Activated gamma-delta T cell treated with anti-CD3 and anti-CD28 coated beads, Interleukin-2, amount 50 U/mL, for 16 hours (primary cell): ENCODE measurements at regions not wholly inside any gene's neighbourhood (a gene's known extent, or its start where the extent isn't known, plus 50 kb on each side); places are given as distances from the start of the nearest gene placed in this dataset.

Source experiments
- DNase-seq: peaks from one replicate; pipeline ENCODE4 v3.0.0-alpha.2; 2020; ENCODE audit warnings: low read depth

DNA sequence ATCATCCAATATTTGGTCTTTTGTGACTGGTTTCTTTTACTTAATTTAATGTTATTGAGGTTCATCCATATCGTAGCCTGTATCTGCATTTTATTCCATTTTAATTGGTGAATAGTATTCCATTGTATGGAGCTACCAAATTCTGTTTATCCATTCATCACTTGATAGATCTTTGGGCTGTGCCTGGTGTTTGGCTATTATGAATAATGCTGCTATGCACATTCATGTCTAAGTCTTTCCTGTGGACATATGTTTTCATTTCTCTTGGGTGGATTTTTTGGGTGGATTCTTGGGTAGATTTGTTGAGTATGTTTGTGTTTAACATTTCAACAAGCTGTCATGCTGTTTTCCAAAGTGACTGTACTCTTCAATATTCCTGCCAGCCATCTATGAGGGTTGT, 52.5 kb upstream of the NEDD4L start:
- DNase-seq, result no peak

GRCh38 chr18:57989536-57989935, 54.5 kb upstream of the NEDD4L start:
- no peak for DNase-seq

DNA sequence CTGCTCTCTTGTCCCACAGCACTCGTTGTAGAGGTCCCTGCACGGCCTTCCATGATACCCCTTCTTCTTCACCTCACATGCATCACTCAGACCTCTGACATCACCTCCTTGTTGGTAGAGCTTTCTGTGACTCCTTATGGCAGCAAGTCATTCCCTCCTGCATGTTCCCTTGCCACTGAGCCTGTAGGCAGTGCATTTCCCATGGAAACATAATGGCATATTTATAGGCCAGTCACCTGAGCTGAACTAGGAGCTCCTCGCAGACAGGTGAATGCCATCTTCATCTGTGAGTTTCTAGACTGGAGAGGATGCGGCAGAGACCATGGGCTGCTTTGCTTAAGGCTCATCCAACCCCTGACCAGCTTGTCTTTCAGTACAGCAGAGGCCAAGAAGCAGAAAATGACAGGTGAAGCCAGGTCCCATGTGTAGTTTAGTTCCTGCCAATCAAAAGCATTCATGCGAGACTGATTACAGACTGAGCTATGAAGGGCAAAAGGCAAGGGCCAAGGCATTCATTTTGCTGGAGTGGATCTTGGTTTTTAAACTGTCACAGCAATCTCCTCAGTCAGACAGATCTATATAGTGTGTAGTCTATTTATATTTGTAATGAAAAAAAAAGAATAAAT, 59.4 kb upstream of the NEDD4L start:
- DNase-seq, result no peak

GRCh38 chr18:57983965-57984364, 60.1 kb upstream of the NEDD4L start:
- no peak for DNase-seq

DNA sequence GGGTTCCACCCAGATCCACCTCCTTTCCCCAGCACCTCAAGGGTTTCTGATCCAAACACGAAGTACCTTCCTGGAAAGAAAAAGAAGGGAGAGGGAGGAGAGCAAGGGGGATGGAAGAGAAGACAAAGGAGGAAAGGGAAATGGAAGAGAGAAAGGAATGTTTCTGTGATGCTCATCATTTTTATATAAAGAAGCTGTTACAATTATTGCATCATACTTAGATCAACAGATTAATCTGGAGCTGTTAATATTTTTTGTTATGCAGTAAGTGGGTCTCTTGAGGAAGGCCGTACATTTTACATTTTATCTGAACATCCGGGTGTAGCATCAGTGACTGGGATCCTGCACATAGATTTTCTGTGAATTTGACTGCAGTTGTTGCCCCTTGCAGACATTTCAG, 60.6 kb upstream of the NEDD4L start:
- DNase-seq, result no peak

DNA sequence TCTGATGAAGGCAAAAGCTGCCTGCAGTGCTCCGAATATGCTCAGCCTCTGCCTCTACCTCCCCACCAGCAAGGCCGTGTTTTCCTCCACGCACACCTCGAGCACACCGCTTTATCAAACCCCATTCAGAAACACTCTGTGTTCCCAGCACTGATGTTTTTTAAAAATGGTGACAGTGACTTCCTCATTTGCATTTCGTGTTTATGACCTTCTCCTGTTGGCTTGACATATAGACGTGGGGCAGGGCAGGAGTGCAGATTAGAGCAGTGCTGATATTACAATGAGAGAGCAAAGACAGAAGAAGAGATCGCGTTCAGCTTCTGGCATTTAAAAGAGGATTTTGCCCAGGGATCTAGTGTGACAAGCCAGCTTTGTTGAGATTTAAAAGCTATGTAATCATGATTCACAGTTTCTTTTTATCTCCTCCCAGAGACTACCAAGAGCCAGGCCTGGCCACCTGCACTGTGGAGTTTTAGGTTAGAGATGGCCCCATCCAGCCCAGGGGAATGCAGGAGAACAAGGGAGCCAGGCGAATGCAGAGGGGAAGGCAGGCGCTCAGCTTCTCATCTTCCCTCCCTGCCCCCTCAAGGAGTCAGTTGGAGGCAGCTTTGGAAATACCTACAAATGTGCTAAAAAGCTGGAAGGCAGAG, 61.5 kb upstream of the NEDD4L start:
- DNase-seq, result no peak

- no peak for DNase-seq
Measured at GRCh38 chr18:57981308-57982028, 62.6 kb upstream of the NEDD4L start.

DNA sequence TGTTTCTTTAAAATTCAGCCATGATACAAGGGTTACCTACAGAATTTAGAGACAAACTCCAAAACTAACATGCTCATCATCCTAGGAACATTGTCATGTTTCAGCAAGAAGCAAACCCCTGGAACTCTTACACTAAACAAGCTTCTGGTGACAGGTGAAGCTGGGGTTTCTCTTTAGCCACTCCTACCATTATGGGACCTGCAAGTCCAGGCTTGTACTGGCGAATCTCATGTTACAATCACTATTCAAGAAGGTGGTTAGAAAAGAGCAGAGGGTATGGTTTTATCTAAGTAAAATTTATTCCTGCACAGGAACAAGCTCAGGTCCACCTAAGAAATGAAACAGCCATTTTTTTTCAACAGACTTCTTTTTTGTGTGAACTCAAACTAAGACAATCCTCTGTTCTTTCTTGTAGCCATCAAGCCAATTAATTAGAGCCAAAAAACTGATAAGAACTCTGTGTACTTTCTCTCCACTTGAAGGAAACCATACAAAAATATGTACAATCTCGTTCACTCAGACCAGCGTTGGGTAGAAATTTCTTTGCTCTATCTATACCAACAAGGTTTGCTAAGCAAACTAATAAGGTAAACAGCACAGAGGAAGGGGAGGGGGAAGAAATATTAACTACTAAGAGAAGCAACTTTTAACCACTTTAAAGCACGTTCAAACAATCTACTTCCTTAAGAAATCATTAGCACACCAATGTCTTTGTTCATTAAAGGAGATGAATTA, 63.3 kb upstream of the NEDD4L start:
- DNase-seq, result no peak

DNA sequence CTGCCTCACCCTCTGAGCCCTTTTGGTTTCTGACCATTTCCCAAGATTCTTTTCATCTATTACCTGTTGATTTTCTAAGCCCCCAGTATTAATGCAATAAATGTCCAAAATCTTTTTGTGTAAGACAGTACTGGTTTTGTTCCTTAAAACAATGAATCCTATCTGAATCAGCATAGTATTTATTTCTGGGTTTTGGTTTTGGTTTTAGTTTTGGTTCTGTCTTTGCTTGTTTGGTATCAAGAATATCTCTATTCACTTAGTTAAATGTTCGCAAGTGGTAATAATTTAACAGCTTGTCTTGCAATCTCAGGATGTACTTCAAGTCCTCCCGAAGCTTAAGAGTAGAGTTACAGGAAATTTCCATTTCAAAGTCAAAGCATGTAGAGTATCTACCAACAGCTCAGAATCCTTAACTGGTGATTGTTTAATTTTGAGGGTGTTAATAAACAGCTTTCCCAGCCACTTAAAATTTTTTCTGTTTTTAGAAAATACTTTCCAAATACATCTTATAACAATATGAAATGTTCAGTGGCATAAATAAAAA, 67.7 kb upstream of the NEDD4L start:
- DNase-seq, result no peak

DNA sequence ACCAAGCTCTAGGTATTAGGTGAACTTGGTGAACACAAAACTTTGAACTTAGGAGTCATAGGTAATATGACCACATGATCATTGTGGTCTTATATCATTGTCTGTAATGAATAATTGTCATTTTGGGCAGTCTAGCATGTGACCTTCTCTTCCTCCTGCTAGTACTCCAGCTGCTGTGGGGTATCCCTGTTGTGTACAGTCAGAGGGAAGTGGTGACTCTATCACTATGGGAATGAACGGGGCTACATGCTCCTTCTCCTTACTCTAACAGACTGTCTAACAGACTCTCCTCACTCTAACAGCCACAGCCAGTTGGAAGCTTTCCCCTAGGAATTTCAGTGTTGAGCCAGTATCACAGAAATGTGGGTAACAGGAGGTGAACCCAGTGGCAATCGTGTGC, 68.2 kb upstream of the NEDD4L start:
- no peak for DNase-seq

- DNase-seq, result no peak
Measured at GRCh38 chr18:57974585-57975265, 69.3 kb upstream of the NEDD4L start.

GRCh38 chr18:57973889-57974288, 70.1 kb upstream of the NEDD4L start:
- no peak for DNase-seq

DNA sequence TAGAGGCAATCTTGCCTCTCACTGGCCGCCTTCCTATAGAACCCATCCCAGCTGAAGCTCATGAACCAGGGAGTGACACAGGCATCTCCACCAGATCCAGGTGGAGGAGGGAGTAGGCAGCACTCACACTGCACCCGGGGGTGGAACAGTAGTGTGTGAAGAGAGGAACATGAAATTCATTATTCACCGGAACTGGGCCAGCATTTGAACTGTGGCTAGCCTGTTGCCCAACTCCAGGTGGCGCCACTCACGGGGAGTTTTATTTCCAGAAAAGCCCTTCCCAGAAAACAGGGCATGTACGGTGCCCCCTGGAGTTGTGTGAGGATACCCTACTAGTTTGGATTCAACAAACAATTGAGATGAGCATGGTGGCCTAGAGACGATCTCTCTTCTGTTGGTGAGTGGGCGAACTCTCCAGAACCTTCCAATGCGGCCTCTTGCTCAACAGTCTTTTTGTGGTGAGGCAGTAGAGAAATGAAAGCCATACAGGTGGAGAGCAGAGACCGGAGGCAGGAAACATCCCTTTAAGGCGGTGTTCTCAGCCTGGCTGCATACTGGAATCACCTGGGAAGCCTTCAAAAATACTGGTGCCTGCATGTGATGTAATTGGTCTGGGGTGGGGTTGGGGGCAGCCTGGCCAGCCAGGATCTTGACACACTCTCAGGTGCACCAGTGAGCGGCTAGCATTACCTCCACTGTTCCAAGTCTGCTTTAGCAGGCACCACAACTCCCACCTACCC, 73.5 kb upstream of the NEDD4L start:
- no peak for DNase-seq

DNA sequence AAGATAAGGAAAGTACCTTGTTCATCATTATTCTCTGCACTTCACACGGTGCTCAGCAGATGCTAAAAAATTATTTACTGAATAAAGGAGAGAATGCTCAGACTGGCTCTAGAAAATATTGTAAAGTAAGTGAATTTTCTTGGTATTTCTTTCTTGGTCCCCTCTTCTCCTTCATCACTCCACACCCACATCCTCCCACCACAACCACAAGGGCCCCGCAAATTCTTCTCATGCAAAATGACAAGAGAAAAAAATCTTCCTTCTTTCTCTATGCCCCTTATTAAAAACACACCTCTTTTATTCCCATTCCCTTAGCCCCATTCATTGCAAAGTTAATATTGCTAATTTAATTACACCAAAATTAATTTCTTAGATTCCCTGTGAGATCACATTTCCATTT, 74.2 kb upstream of the NEDD4L start:
- DNase-seq, result no peak

- DNase-seq, result no peak
Measured at GRCh38 chr18:57965246-57965645, 78.8 kb upstream of the NEDD4L start.

DNA sequence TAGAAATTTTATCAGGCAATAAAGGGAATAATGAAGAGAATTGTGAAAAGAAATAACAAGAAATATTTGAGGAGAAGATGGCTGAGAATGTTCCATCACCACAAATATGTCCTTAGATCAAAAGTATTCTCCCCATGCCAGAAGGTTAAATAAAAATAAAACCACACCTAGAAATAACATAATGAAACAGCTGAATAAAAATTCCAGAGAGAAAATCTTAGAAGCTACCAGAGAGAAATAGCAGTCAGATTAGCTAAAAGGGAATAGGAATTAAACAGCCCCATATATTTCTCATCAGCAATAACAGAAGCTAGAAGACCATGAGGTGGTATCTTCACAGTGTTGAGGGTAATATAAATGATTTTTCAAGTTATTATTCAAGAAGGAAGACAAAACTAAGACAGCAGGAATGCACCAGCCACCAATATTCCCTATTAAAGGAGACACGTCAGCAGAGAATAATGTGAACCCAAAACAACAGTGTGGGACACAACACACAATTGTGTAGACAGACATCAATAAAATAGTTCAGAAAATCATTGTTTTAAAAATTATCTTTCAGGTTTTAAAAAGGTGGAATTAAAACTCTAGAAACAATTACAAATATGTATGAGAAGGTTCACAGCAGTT, 82.0 kb upstream of the NEDD4L start:
- no peak for DNase-seq

- DNase-seq, result no peak
Measured at GRCh38 chr18:57961411-57961810, 82.6 kb upstream of the NEDD4L start.

- DNase-seq, result no peak
Measured at GRCh38 chr18:57959278-57959677, 84.7 kb upstream of the NEDD4L start.

GRCh38 chr18:57957210-57957609, 86.8 kb upstream of the NEDD4L start:
- no peak for DNase-seq

DNA sequence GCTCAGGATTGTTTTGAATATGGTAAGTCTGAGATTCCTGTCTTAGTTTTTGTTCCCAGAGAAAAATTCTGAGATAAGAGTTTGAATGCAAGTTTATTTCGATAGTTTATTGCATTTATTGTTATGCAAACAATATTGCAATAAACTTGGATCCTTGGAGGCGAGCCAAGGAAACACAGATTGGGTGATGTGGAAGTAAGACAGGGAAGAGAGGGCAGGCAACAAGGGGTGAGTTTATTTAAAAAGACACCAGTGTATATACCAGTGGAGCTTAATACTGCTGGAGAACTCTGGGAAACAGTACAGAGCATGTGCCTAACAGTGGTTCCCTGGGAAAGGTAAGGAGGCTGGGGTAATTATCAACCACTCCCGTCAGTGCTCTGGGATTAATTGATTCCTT, 87.5 kb upstream of the NEDD4L start:
- DNase-seq, result no peak

DNA sequence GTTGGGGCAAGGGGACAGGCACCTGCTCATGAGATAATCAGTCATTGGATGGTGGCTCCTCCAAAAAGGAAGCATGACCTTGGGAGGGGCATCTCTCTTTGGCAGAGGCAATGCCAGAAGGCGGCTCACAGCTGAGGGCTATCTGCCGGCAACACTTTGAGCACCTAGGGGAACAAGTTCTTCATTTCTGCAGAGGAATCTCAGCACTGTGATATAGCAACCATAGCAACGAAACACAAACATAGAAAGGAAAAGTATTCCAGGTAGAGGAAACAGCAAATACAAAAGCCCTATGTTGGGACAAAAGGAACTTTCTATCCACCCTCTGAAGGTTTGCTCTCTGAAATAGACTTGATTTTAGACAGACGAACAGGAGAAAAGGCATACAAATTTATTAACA, 89.1 kb upstream of the NEDD4L start:
- DNase-seq, result no peak
